Islet of Langerhans (tissue), 1 donor: ENCODE measurements at regions not wholly inside any gene's neighbourhood (a gene's known extent, or its start where the extent isn't known, plus 50 kb on each side); places are given as distances from the start of the nearest gene placed in this dataset.
"Not testable (repeated sequence)": the region's sequence is repeated elsewhere in the genome, so short reads cannot be mapped to it uniquely, and the experiment has no call there.

Source experiments
- FAIRE-seq: peaks from one replicate; lab custom pipeline; 2011; peaks lifted over from hg19 to GRCh38; lab: Jason Lieb, UNC

DNA sequence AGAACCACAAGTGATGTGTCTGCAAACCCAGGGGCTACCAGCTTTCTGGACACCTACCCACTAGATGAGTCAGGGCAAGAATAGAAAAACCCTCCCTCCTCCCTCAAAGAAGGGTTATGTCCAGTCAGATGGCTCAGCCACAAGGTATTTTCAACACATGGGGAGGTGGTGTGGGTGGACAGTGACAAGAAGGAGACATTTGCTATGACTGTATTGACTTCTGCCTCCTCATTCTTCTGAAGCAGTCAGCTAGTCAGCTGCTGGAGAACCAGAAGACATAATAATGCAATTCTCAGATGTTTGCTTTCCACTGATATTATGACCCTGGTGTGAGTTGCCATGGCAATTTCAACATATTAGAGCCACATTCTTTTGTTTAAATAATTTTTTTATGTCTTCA is 66.7 kb upstream of the GOLGA8B start:
- no peak for FAIRE-seq

DNA sequence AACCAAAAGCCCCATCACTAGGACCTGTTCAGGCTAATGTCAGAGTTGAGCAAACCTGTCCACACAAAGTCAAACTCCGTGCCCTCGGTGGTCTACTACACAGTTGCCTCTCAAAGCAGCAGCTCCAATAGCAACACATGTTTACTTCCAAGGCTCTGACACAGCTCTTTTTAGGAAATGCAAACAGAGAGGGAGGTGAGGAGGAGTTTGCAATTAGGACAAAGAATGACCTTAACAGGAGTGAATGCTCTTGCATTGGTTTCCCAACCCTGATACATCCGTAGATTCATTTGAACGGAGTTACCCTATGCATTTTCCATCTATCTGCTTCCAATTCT is 64.8 kb upstream of the GOLGA8B start:
- FAIRE-seq = no peak

DNA sequence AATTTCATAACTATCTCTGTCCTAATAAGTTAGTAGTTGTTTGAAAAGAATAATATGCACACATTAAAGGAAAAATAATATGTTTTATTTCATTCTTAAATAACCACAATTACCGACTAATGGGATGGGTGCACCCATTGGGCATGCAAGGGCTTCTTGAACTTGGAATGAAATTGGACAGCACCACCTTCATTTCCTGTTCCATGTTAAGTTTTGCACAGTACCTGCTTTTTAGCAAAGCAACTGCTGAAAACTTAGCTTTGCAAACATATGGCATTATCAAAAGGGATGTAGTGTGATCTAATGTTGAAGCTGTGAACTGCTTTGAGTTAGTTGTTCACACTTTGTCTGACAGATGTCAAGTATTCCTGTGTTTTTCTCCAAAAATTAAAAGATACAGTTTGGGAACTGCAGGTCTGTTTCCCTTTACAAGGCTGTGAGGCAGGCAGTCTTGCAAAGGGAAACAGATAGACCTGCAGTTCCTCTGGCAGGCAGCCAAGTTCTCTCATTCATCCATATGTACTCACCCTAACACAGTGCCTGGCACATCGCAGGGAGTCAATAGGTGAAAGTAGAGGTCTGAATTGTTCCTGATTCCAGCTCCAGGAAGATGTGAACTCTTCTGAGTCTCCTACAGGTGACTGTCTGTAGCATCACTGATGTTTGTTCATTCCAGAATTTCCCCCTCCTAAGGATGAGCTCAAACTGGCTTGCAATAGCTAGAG is 64.3 kb upstream of the GOLGA8B start:
- no peak for FAIRE-seq

DNA sequence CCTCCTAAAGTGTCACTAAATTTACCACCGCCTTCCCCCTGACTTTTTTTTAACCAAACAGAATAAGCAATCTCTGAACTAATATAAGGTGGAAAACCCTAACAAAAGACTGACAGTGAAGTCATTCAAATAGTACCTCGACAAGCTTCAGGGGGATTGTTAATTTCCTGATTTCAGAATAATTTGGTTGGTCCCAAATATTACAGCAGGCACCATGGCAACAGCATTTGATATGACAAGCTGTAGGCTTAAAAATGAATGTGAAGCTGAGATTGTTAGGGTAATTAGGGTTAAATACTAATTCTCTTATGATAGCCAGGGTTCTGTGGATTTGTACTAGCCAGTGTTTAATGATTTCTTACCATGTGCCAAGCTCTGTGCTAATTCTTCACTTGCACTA is 63.5 kb upstream of the GOLGA8B start:
- no peak for FAIRE-seq

DNA sequence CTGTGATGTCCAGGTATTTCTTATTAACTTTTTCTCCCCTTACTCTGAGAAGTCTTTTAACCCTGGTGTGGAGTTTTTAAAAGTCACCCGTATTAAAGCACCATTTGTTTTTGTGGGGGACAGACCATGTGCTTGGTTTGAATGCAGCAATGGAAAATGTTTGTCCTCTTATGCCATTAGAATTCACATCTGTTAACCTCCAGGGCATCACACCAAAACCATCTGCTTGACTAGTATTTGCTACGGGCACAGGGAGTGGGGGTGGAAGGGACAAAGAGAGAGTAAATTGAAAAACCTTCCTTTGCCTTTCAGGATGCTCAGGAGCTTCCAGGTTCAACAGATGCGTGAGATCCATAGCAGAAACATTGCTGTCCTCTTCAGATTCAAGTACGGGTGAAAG is 61.4 kb upstream of the GOLGA8B start:
- FAIRE-seq = no peak

DNA sequence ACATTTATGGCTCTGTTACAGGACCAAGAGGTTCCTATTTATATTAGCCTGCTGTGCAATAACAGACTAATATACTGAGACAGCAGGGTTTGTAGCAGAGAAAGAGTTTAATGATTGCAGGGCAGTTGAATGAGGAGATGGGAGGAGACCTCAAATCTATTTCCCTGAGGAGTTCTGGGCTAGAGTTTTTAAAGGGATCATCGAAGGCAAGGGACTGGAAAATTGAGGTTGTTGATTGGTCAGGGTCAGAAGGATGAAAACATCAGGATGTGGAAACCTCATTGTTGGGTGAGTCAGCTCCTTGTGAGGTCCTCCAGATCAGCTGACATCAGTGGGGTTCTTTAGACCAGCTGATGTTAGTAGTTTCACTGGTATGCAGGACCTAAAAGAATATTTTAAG is 60.6 kb upstream of the GOLGA8B start:
- no peak for FAIRE-seq

DNA sequence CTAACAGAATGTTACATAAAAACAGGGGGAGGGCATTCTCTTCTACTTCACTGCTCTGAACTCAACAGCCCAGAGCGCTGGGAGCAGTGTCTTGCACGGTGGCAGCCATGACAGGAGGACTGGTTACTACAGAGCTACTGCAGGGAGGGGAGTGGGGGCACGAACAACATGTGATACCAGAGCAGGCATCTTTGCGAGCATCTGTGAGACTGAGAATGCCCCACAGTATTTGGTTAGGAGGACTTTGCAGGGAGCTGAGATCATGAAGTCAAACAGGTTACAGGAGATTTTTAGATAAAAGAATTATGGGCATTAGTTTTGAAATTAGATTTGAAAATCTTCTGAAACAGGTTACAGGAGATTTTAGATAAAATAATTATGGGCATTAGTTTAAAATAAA is 58.8 kb upstream of the GOLGA8B start:
- no peak for FAIRE-seq

DNA sequence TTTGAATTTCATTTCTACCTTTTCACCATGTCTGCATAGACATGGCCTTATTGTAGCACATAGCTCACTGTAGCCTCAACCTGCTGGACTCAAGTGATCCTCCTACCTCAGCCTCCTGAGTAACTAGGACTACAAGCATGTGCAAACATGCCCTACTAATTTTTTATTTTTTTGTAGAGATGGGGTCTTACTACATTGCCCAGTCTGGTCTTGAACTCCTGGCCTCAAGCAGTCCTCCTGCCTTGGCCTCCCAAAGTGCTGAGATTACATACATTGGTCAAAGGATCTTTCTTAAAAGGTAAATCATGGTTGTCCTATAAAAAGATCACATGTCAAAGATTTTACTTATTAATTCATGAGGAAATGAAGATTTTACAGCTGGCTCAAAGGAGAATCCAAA is 57.2 kb upstream of the GOLGA8B start:
- no peak for FAIRE-seq

DNA sequence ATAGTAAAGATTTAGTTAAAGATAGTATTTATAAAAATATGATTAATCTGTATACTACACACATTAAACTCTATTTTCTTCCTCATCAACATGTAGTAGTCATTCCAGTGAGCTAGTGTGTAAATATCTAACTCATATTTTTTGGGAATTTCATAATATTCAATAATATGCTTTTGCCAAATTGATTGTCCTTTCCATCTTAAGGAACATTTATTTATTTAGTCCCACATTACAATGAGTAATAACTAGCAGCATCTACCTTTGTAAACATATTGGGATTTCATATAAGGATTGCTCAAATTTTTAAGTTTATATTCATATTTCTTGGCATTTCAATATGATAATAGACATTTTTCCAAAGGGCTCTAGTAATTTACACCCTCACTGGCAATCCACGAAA is 53.9 kb upstream of the GOLGA8B start:
- FAIRE-seq = no peak

DNA sequence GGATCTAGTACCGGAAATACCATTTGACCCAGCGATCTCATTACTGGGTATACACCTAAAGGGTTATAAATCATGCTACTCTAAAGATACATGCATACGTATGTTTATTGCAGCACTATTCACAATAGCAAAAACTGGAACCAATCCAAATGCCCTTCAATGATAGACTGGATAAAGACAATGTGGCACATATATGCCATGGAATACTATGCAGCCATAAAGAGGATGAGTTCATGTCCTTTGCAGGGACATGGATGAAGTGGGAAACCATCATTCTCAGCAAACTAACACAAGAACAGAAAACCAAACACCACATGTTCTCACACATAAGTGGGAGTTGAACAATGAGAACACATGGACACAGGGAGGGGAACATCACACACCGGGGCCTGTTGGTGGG is 50.2 kb upstream of the GOLGA8B start:
- not testable (repeated sequence) for FAIRE-seq
